ENCODE measurements at regions not wholly inside any gene's neighbourhood (a gene's known extent, or its start where the extent isn't known, plus 50 kb on each side); places are given as distances from the start of the nearest gene placed in this dataset.

DNA sequence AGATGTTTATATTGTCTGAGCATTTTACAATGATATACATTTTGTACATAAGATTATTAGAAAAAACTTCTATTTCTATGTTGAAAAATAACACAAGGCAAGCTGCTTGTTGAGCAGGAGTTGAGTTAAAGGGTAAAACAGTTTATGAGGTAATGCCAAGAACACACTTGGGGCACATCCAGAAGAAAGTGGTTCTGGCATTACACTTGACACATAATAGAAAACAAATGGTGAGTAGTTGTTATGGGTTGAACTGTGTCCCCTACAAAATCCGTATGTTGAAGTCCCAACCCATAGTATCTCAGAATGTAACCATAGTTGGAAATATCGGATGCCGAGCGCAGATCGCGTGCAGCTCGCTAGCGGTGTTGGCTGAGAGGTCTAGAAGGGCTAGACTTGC is 354.3 kb upstream of the GOT2 start:
- no peak for TF ChIP-seq MAFK (IDR thresholded peaks at IDR 0.05; ENCODE audit: partially characterized antibody)
- TF ChIP-seq, protein P1, sequence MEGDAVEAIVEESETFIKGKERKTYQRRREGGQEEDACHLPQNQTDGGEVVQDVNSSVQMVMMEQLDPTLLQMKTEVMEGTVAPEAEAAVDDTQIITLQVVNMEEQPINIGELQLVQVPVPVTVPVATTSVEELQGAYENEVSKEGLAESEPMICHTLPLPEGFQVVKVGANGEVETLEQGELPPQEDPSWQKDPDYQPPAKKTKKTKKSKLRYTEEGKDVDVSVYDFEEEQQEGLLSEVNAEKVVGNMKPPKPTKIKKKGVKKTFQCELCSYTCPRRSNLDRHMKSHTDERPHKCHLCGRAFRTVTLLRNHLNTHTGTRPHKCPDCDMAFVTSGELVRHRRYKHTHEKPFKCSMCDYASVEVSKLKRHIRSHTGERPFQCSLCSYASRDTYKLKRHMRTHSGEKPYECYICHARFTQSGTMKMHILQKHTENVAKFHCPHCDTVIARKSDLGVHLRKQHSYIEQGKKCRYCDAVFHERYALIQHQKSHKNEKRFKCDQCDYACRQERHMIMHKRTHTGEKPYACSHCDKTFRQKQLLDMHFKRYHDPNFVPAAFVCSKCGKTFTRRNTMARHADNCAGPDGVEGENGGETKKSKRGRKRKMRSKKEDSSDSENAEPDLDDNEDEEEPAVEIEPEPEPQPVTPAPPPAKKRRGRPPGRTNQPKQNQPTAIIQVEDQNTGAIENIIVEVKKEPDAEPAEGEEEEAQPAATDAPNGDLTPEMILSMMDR (IDR thresholded peaks at IDR 0.05), result no peak
- TF ChIP-seq CBX2 (IDR thresholded peaks at IDR 0.05; ENCODE audit: borderline replicate concordance, low read depth), result no peak
- TF ChIP-seq, protein P2, sequence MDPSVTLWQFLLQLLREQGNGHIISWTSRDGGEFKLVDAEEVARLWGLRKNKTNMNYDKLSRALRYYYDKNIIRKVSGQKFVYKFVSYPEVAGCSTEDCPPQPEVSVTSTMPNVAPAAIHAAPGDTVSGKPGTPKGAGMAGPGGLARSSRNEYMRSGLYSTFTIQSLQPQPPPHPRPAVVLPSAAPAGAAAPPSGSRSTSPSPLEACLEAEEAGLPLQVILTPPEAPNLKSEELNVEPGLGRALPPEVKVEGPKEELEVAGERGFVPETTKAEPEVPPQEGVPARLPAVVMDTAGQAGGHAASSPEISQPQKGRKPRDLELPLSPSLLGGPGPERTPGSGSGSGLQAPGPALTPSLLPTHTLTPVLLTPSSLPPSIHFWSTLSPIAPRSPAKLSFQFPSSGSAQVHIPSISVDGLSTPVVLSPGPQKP (IDR thresholded peaks at IDR 0.05; ENCODE audit: low read depth, low read length), result no peak
- no peak for TF ChIP-seq TP53 (CRISPR knock-in tag; IDR thresholded peaks at IDR 0.05)
- TF ChIP-seq, protein P3, sequence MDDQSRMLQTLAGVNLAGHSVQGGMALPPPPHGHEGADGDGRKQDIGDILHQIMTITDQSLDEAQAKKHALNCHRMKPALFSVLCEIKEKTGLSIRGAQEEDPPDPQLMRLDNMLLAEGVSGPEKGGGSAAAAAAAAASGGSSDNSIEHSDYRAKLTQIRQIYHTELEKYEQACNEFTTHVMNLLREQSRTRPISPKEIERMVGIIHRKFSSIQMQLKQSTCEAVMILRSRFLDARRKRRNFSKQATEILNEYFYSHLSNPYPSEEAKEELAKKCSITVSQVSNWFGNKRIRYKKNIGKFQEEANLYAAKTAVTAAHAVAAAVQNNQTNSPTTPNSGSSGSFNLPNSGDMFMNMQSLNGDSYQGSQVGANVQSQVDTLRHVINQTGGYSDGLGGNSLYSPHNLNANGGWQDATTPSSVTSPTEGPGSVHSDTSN (IDR thresholded peaks at IDR 0.05), result no peak
- no peak for TF ChIP-seq KDM1A (IDR thresholded peaks at IDR 0.05; ENCODE audit: low read depth)
- no peak for TF ChIP-seq CBX8 (IDR thresholded peaks at IDR 0.05)
- no peak for TF ChIP-seq RCOR1 (IDR thresholded peaks at IDR 0.05; ENCODE audit: low read depth, low read length)
- no peak for TF ChIP-seq CHD2 (IDR thresholded peaks at IDR 0.05; ENCODE audit: low read length, partially characterized antibody)
- TF ChIP-seq CHD4 (IDR thresholded peaks at IDR 0.05; ENCODE audit: borderline replicate concordance), result no peak
- no peak for TF ChIP-seq ZC3H11A (IDR thresholded peaks at IDR 0.05)
- TF ChIP-seq, protein P4, sequence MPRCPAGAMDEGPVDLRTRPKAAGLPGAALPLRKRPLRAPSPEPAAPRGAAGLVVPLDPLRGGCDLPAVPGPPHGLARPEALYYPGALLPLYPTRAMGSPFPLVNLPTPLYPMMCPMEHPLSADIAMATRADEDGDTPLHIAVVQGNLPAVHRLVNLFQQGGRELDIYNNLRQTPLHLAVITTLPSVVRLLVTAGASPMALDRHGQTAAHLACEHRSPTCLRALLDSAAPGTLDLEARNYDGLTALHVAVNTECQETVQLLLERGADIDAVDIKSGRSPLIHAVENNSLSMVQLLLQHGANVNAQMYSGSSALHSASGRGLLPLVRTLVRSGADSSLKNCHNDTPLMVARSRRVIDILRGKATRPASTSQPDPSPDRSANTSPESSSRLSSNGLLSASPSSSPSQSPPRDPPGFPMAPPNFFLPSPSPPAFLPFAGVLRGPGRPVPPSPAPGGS (IDR thresholded peaks at IDR 0.05), result no peak
- TF ChIP-seq NR3C1 (IDR thresholded peaks at IDR 0.05), result no peak
- TF ChIP-seq, protein P5, sequence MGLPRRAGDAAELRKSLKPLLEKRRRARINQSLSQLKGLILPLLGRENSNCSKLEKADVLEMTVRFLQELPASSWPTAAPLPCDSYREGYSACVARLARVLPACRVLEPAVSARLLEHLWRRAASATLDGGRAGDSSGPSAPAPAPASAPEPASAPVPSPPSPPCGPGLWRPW (IDR thresholded peaks at IDR 0.05), result no peak
- TF ChIP-seq, protein P6, sequence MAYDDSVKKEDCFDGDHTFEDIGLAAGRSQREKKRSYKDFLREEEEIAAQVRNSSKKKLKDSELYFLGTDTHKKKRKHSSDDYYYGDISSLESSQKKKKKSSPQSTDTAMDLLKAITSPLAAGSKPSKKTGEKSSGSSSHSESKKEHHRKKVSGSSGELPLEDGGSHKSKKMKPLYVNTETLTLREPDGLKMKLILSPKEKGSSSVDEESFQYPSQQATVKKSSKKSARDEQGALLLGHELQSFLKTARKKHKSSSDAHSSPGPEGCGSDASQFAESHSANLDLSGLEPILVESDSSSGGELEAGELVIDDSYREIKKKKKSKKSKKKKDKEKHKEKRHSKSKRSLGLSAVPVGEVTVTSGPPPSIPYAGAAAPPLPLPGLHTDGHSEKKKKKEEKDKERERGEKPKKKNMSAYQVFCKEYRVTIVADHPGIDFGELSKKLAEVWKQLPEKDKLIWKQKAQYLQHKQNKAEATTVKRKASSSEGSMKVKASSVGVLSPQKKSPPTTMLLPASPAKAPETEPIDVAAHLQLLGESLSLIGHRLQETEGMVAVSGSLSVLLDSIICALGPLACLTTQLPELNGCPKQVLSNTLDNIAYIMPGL (CRISPR knock-in tag; IDR thresholded peaks at IDR 0.05; ENCODE audit: borderline replicate concordance), result no peak
- TF ChIP-seq ZNF302 (CRISPR knock-in tag; IDR thresholded peaks at IDR 0.05), result no peak
- no peak for TF ChIP-seq HEYL (CRISPR knock-in tag; IDR thresholded peaks at IDR 0.05)
- no peak for TF ChIP-seq GATA3 (IDR thresholded peaks at IDR 0.05; ENCODE audit: borderline replicate concordance)
- no peak overlapping the region for H3K27ac ChIP-seq
- no peaks in the 10 kb centered on the region for H3K9me3 ChIP-seq
- ChIA-PET CTCF (no interaction called here), POLR2A (no interaction called here)
- no peak overlapping the region for H3K4me3 ChIP-seq
- FAIRE-seq, result no peak
- no peak for DNase-seq (ENCODE audit: low read depth in 1 of 2, low spot score in 1 of 2)
- no peaks in the 10 kb centered on the region for H3K4me1 ChIP-seq
- H3K4me2 ChIP-seq, result no peak overlapping the region
- WGBS (ENCODE audit: missing lambda C conversion rate), result 76% methylated on average over 8 of the region's 8 CpGs
- no peak for ATAC-seq

DNA sequence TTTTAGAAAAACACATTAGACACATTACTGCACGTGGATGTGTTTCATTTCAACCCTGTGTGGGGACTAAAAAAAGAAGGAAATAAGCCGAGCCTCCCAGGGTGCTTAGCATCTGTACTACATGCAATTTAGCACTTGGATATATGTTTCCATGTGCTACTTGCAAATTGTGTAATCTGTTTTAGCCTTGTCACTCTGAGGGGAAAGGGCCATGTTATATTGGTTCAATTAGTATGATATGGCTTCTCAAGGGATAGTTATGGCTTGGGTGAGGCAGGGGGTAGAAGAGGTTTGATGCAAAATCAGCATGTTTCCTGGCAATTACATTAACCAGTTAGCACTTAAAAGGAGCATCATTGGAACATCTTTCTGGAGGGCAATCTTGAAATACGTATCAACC is 353.5 kb upstream of the GOT2 start:
- H3K4me2 ChIP-seq, result no peak overlapping the region
- no peaks in the 10 kb centered on the region for H3K9me3 ChIP-seq
- CTCF ChIA-PET, result no interaction called here
- H3K4me1 ChIP-seq, result no peaks in the 10 kb centered on the region
- POLR2A ChIA-PET, result no interaction called here
- FAIRE-seq (no peak), ATAC-seq (no peak), DNase-seq (ENCODE audit: low read depth in 1 of 2, low spot score in 1 of 2) (no peak)
- TF ChIP-seq RFX5 (IDR thresholded peaks at IDR 0.05), result no peak
- no peak overlapping the region for H3K4me3 ChIP-seq
- WGBS (ENCODE audit: missing lambda C conversion rate), result 35% methylated on average over 3 of the region's 3 CpGs
- H3K27ac ChIP-seq, result no peak overlapping the region
